HUES6 (cell line): ENCODE measurements at regions not wholly inside any gene's neighbourhood (a gene's known extent, or its start where the extent isn't known, plus 50 kb on each side); places are given as distances from the start of the nearest gene placed in this dataset.
"Not testable (repeated sequence)": the region's sequence is repeated elsewhere in the genome, so short reads cannot be mapped to it uniquely, and the experiment has no call there.

Experiments
- H3K27ac ChIP-seq: 2 replicates; pipeline ENCODE4 v1.7.0; 2013; ENCODE audit warnings: low read depth, mild to moderate bottlenecking, low read length, inconsistent platforms
- H3K27me3 ChIP-seq: 2 replicates; pipeline ENCODE4 v1.6.1; 2013; ENCODE audit warnings: low read length; ENCODE audit not compliant: control insufficient read depth, insufficient read depth
- H3K36me3 ChIP-seq: 2 replicates; pipeline ENCODE4 v1.6.1; 2013; ENCODE audit warnings: low read length; ENCODE audit not compliant: control insufficient read depth, insufficient read depth
- H3K4me1 ChIP-seq: 2 replicates; pipeline ENCODE4 v1.6.1; 2013; ENCODE audit warnings: low read length; ENCODE audit not compliant: control insufficient read depth, insufficient read depth
- H3K4me3 ChIP-seq: 2 replicates; pipeline ENCODE4 v1.5.1; 2013; ENCODE audit warnings: low read depth, low read length
- H3K9ac ChIP-seq: one replicate; pipeline ENCODE4 v1.6.1; 2013; ENCODE audit warnings: mild to moderate bottlenecking, low read length
- H3K9me3 ChIP-seq: 2 replicates; pipeline ENCODE4 v1.6.1; 2013; ENCODE audit warnings: low read depth, low read length; ENCODE audit not compliant: control insufficient read depth, insufficient read depth

- H3K36me3 ChIP-seq = no peaks in the 10 kb centered on the region
- no peak overlapping the region for H3K27ac ChIP-seq
- no peak overlapping the region for H3K4me3 ChIP-seq
- no peaks in the 10 kb centered on the region for H3K27me3 ChIP-seq
- no peaks in the 10 kb centered on the region for H3K4me1 ChIP-seq
- no peak overlapping the region for H3K9ac ChIP-seq
- no peaks in the 10 kb centered on the region for H3K9me3 ChIP-seq
Observed at GRCh38 chr4:29085748-29086147, 1634.4 kb upstream of the PCDH7 start.

- no peak overlapping the region for H3K27ac ChIP-seq
- no peaks in the 10 kb centered on the region for H3K4me1 ChIP-seq
- no peak overlapping the region for H3K9ac ChIP-seq
- H3K4me3 ChIP-seq = no peak overlapping the region
- no peaks in the 10 kb centered on the region for H3K9me3 ChIP-seq
- no peaks in the 10 kb centered on the region for H3K27me3 ChIP-seq
- H3K36me3 ChIP-seq = no peaks in the 10 kb centered on the region
Observed at GRCh38 chr4:29104694-29105093, 1615.5 kb upstream of the PCDH7 start.

GRCh38 chr4:29113960-29114359 is 1606.2 kb upstream of the PCDH7 start:
- no peaks in the 10 kb centered on the region for H3K9me3 ChIP-seq
- H3K36me3 ChIP-seq = no peaks in the 10 kb centered on the region
- no peak overlapping the region for H3K4me3 ChIP-seq
- H3K27me3 ChIP-seq = no peaks in the 10 kb centered on the region
- no peak overlapping the region for H3K27ac ChIP-seq
- no peaks in the 10 kb centered on the region for H3K4me1 ChIP-seq
- no peak overlapping the region for H3K9ac ChIP-seq

- not testable (repeated sequence) for H3K27me3 ChIP-seq, H3K9ac ChIP-seq, H3K4me3 ChIP-seq, H3K9me3 ChIP-seq, H3K27ac ChIP-seq, H3K4me1 ChIP-seq, H3K36me3 ChIP-seq
Observed at GRCh38 chr4:29117231-29117722, 1602.9 kb upstream of the PCDH7 start.

GRCh38 chr4:29121586-29121985 is 1598.6 kb upstream of the PCDH7 start:
- Histone ChIP-seq H3K9ac (no peak overlapping the region), H3K4me3 (no peak overlapping the region), H3K4me1 (no peaks in the 10 kb centered on the region), H3K9me3 (no peaks in the 10 kb centered on the region), H3K36me3 (no peaks in the 10 kb centered on the region), H3K27me3 (no peaks in the 10 kb centered on the region), H3K27ac (no peak overlapping the region)

- H3K4me1 ChIP-seq = no peaks in the 10 kb centered on the region
- no peak overlapping the region for H3K27ac ChIP-seq
- H3K9me3 ChIP-seq = no peaks in the 10 kb centered on the region
- no peak overlapping the region for H3K9ac ChIP-seq
- H3K36me3 ChIP-seq = no peaks in the 10 kb centered on the region
- no peak overlapping the region for H3K4me3 ChIP-seq
- H3K27me3 ChIP-seq = no peaks in the 10 kb centered on the region
Observed at GRCh38 chr4:29128810-29129209, 1591.4 kb upstream of the PCDH7 start.

- Histone ChIP-seq H3K27me3 (no peaks in the 10 kb centered on the region), H3K4me3 (no peak overlapping the region), H3K27ac (no peak overlapping the region), H3K9me3 (no peaks in the 10 kb centered on the region), H3K9ac (no peak overlapping the region), H3K4me1 (no peaks in the 10 kb centered on the region), H3K36me3 (no peaks in the 10 kb centered on the region)
Observed at GRCh38 chr4:29131304-29131703, 1588.9 kb upstream of the PCDH7 start.

- Histone ChIP-seq H3K27me3 (no peaks in the 10 kb centered on the region), H3K9ac (no peak overlapping the region), H3K36me3 (no peaks in the 10 kb centered on the region), H3K9me3 (no peaks in the 10 kb centered on the region), H3K27ac (no peak overlapping the region), H3K4me1 (no peaks in the 10 kb centered on the region), H3K4me3 (no peak overlapping the region)
Observed at GRCh38 chr4:29142708-29143107, 1577.5 kb upstream of the PCDH7 start.

- H3K36me3 ChIP-seq = no peaks in the 10 kb centered on the region
- H3K4me3 ChIP-seq = no peak overlapping the region
- H3K9ac ChIP-seq = no peak overlapping the region
- no peaks in the 10 kb centered on the region for H3K27me3 ChIP-seq
- H3K9me3 ChIP-seq = no peaks in the 10 kb centered on the region
- H3K27ac ChIP-seq = no peak overlapping the region
- H3K4me1 ChIP-seq = no peaks in the 10 kb centered on the region
Observed at GRCh38 chr4:29151584-29151983, 1568.6 kb upstream of the PCDH7 start.

GRCh38 chr4:29153642-29154041 is 1566.5 kb upstream of the PCDH7 start:
- no peaks in the 10 kb centered on the region for H3K9me3 ChIP-seq
- H3K4me1 ChIP-seq = no peaks in the 10 kb centered on the region
- H3K9ac ChIP-seq = no peak overlapping the region
- H3K4me3 ChIP-seq = no peak overlapping the region
- no peaks in the 10 kb centered on the region for H3K27me3 ChIP-seq
- H3K36me3 ChIP-seq = no peaks in the 10 kb centered on the region
- no peak overlapping the region for H3K27ac ChIP-seq

GRCh38 chr4:29175291-29175690 is 1544.9 kb upstream of the PCDH7 start:
- no peak overlapping the region for H3K9ac ChIP-seq
- no peak overlapping the region for H3K27ac ChIP-seq
- no peaks in the 10 kb centered on the region for H3K27me3 ChIP-seq
- H3K4me3 ChIP-seq = no peak overlapping the region
- no peaks in the 10 kb centered on the region for H3K4me1 ChIP-seq
- H3K36me3 ChIP-seq = no peaks in the 10 kb centered on the region
- no peaks in the 10 kb centered on the region for H3K9me3 ChIP-seq

- Histone ChIP-seq H3K36me3 (no peaks in the 10 kb centered on the region), H3K4me1 (no peaks in the 10 kb centered on the region), H3K9ac (no peak overlapping the region), H3K27ac (no peak overlapping the region), H3K4me3 (no peak overlapping the region), H3K27me3 (no peaks in the 10 kb centered on the region), H3K9me3 (no peaks in the 10 kb centered on the region)
Observed at GRCh38 chr4:29199025-29199424, 1521.1 kb upstream of the PCDH7 start.
